GM12878 (cell line): ENCODE measurements at regions not wholly inside any gene's neighbourhood (a gene's known extent, or its start where the extent isn't known, plus 50 kb on each side); places are given as distances from the start of the nearest gene placed in this dataset.

Experiments
- ATAC-seq: fragments of 200-7000 bp; cut with Tn5 transposase; 3 replicates; pipeline ENCODE4 v1.9.1; 2020; ENCODE audit warnings: mild to moderate bottlenecking, moderate library complexity
- BruUV-seq: library from RNA; stranded (reverse); fragments of 400-500 nt; replicated peaks from 2 replicates; lab custom pipeline; 2021; lab: Mats Ljungman, UMichigan
- CTCF ChIA-PET: fragments of 300-600 bp; sonication (Branson Sonifier 250); formaldehyde crosslinking; extraction: SDS; loops from one replicate; lab custom pipeline; 2021; ENCODE audit warnings: inconsistent platforms; lab: Yijun Ruan, JAX
- POLR2A ChIA-PET: fragments of 350-600 bp; formaldehyde crosslinking; extraction: SDS; loops from one replicate; lab custom pipeline; 2021; ENCODE audit warnings: inconsistent platforms; lab: Charles Lee
- RAD21 ChIA-PET: fragments of 300-600 bp; sonication (Branson Sonifier 250); formaldehyde crosslinking; loops from one replicate; lab custom pipeline; 2023; ENCODE audit warnings: antibody characterized with exemption; ENCODE audit not compliant: unreplicated experiment; lab: Charles Lee
- SMC1A ChIA-PET: fragments of 300-600 bp; sonication (Branson Sonifier 250); formaldehyde crosslinking; loops from one replicate; lab custom pipeline; 2023; ENCODE audit not compliant: unreplicated experiment, uncharacterized antibody; lab: Charles Lee
- DNase-seq: peaks from one replicate; pipeline ENCODE4 v3.0.0-alpha.2; 2011; ENCODE audit warnings: low read depth, low spot score
- FAIRE-seq: peaks from 3 replicates; lab custom pipeline; 2011; peaks lifted over from hg19 to GRCh38; lab: Jason Lieb, UNC
- H2AFZ ChIP-seq: 2 replicates; pipeline ENCODE4 v1.6.0; 2011; ENCODE audit warnings: low read depth, low read length, control low read depth; ENCODE audit not compliant: control insufficient read depth
- H3K27ac ChIP-seq: 2 replicates; pipeline ENCODE4 v1.5.1; 2011; ENCODE audit warnings: control low read depth; ENCODE audit not compliant: control insufficient read depth, insufficient read depth
- H3K27me3 ChIP-seq, 2 experiments: replicated peaks in 1 of 2; 2 replicates each; pipeline versions ENCODE4 v1.6.0 to v1.6.1; 2011; ENCODE audit warnings: low read length in 1 of 2; ENCODE audit not compliant: control insufficient read depth in 2 of 2, insufficient read depth in 2 of 2
- H3K36me3 ChIP-seq, 2 experiments: 2 replicates each; pipeline ENCODE4 v1.5.1; 2011; ENCODE audit warnings: low read length in 1 of 2; ENCODE audit not compliant: control insufficient read depth in 2 of 2, insufficient read depth in 2 of 2
- H3K4me1 ChIP-seq: 2 replicates; pipeline ENCODE4 v1.6.1; 2011; ENCODE audit warnings: mild to moderate bottlenecking, low read length, moderate library complexity, mixed read lengths; ENCODE audit not compliant: control insufficient read depth, insufficient read depth
- H3K4me2 ChIP-seq: 2 replicates; pipeline ENCODE4 v1.6.0; 2011; ENCODE audit warnings: control low read depth; ENCODE audit not compliant: control insufficient read depth, insufficient read depth
- H3K4me3 ChIP-seq: fragments of 200-600 bp; sonication (generic); 2 replicates; pipeline ENCODE4 v1.5.1; 2016
- H3K79me2 ChIP-seq: 2 replicates; pipeline ENCODE4 v1.6.0; 2011; ENCODE audit warnings: low read length; ENCODE audit not compliant: control insufficient read depth, insufficient read depth
- H3K9ac ChIP-seq: 2 replicates; pipeline ENCODE4 v1.8.0; 2011; ENCODE audit warnings: low read length, control low read depth, mixed read lengths; ENCODE audit not compliant: control insufficient read depth, insufficient read depth
- H3K9me3 ChIP-seq: replicated peaks from 3 replicates; pipeline ENCODE4 v1.5.1; 2011; ENCODE audit warnings: mild to moderate bottlenecking, low read length; ENCODE audit not compliant: control insufficient read depth, insufficient read depth
- H4K20me1 ChIP-seq: 2 replicates; pipeline ENCODE4 v1.6.0; 2011; ENCODE audit not compliant: control insufficient read depth, insufficient read depth
- BRCA1 ChIP-seq: IDR thresholded peaks from 2 replicates; pipeline ENCODE4 v1.6.1; 2011; ENCODE audit warnings: low read depth, low read length, improper control_type of control experiment
- EP300 ChIP-seq, 2 experiments: fragments of 150-350 bp in 1 of 2; IDR thresholded peaks; 2 replicates each; pipeline ENCODE4 v1.6.1; 2011 to 2012; ENCODE audit warnings: low read depth in 2 of 2, low read length in 2 of 2, borderline replicate concordance in 1 of 2, improper control_type of control experiment in 1 of 2, inconsistent platforms in 1 of 2; ENCODE audit not compliant: control insufficient read depth in 1 of 2
- NFYA ChIP-seq: IDR thresholded peaks from 2 replicates; pipeline ENCODE4 v1.6.1; 2011; ENCODE audit warnings: low read depth, mild to moderate bottlenecking, low read length, improper control_type of control experiment, borderline replicate concordance
- NFYB ChIP-seq: IDR thresholded peaks from 2 replicates; pipeline ENCODE4 v1.6.1; 2011; ENCODE audit warnings: low read depth, mild to moderate bottlenecking, low read length, improper control_type of control experiment, moderate library complexity; ENCODE audit not compliant: insufficient read depth
- NKRF ChIP-seq: fragments of 450-650 bp; conservative IDR thresholded peaks from 2 replicates; pipeline ENCODE4 v1.6.1; 2017; ENCODE audit warnings: mild to moderate bottlenecking, moderate library complexity
- ZBTB40 ChIP-seq: fragments of 450-650 bp; IDR thresholded peaks from 2 replicates; pipeline ENCODE4 v1.6.1; 2016; ENCODE audit warnings: mild to moderate bottlenecking, moderate library complexity, borderline replicate concordance
- in situ Hi-C: fragments of 300-500 bp; cut with MboI; formaldehyde crosslinking; loops from 9 replicates; pipeline ENCODE4 v1.14.3; 2018; ENCODE audit warnings: mixed read lengths
- intact Hi-C: fragments of 100-400 bp; cut with micrococcal nuclease; formaldehyde crosslinking; loops from one replicate; pipeline ENCODE4 v1.14.2; 2022; ENCODE audit not compliant: unreplicated experiment

- ChIA-PET SMC1A (no interaction called here), POLR2A (no interaction called here), CTCF (interaction anchor here (0.8 kb wide), 1 partner anchor 8 kb away, joined by 3 read pairs; no protein-coding TSS in a partner anchor), RAD21 (no interaction called here)
- no peaks in the 10 kb centered on the region; the same call in 2 of the 3 replicates for H3K9me3 ChIP-seq
- H3K27me3 ChIP-seq: no peaks in the 10 kb centered on the region
- H2AFZ ChIP-seq: peak overlapping the region; percentile 27; the same call in 1 of the 2 replicates
- H3K4me1 ChIP-seq: no peaks in the 10 kb centered on the region
- TF ChIP-seq ZBTB40: no peak
- TF ChIP-seq NFYB: no peak
- no peak for TF ChIP-seq NFYA
- no peak for TF ChIP-seq BRCA1
- no peak for TF ChIP-seq NKRF
- TF ChIP-seq EP300 (IDR thresholded peaks at IDR 0.05; ENCODE audit: borderline replicate concordance in 1 of 2, control insufficient read depth in 1 of 2, low read depth in 2 of 2, low read length in 2 of 2): no peak
- intact Hi-C loops: no loop called here
- FAIRE-seq (no peak), DNase-seq (no peak), ATAC-seq (no peak)
- no peak overlapping the region for H3K27ac ChIP-seq
- H3K79me2 ChIP-seq: no peaks in the 10 kb centered on the region
- no TSS peak for BruUV-seq
- H3K4me2 ChIP-seq: no peak overlapping the region
- H4K20me1 ChIP-seq: no peaks in the 10 kb centered on the region
- in situ Hi-C loops: no loop called here
- H3K4me3 ChIP-seq: no peak overlapping the region
- H3K9ac ChIP-seq: no peak overlapping the region
- no peaks in the 10 kb centered on the region for H3K36me3 ChIP-seq
Observed at GRCh38 chr3:144263706-144264105, 292.1 kb downstream of the DIPK2A start.
